Caco-2 (cell line): ENCODE measurements at regions not wholly inside any gene's neighbourhood (a gene's known extent, or its start where the extent isn't known, plus 50 kb on each side); places are given as distances from the start of the nearest gene placed in this dataset.

Source experiments
- BruUV-seq: library from RNA; stranded (reverse); fragments of 400-500 nt; replicated peaks from 2 replicates; lab custom pipeline; 2021; lab: Mats Ljungman, UMichigan
- CTCF ChIA-PET: fragments of 300-600 bp; sonication (Branson Sonifier 250); formaldehyde crosslinking; loops from one replicate; lab custom pipeline; 2022; ENCODE audit warnings: antibody characterized with exemption; lab: Charles Lee
- POLR2A ChIA-PET: fragments of 300-600 bp; sonication (Branson Sonifier 250); formaldehyde crosslinking; loops from one replicate; lab custom pipeline; 2022; ENCODE audit warnings: antibody characterized with exemption; lab: Charles Lee
- DNase-seq, 2 experiments: peaks; one replicate each; pipeline versions ENCODE4 v3.0.0 to v3.0.0-alpha.2; 2020 to 2022
- H3K27me3 ChIP-seq: replicated peaks from 2 replicates; pipeline ENCODE4 v1.6.0; 2011; ENCODE audit warnings: low read length; ENCODE audit not compliant: control insufficient read depth, insufficient read depth
- H3K36me3 ChIP-seq: 2 replicates; pipeline ENCODE4 v1.5.1; 2011; ENCODE audit warnings: low read length; ENCODE audit not compliant: control insufficient read depth, insufficient read depth
- H3K4me1 ChIP-seq: fragments of 250-450 bp; sonication (Bioruptor Pico); 2 replicates; pipeline ENCODE4 v1.5.1; 2020; ENCODE audit warnings: mild to moderate bottlenecking
- H3K4me3 ChIP-seq: 2 replicates; pipeline ENCODE4 v1.5.1; 2011; ENCODE audit warnings: low read depth, mild to moderate bottlenecking, control low read depth, low read length
- H3K9me3 ChIP-seq: fragments of 250-450 bp; sonication (Bioruptor Pico); 2 replicates; pipeline ENCODE4 v1.5.1; 2020; ENCODE audit warnings: mild to moderate bottlenecking, moderate library complexity
- H3K27ac Mint-ChIP-seq: one replicate; pipeline ENCODE4 v1.8.0; 2022; ENCODE audit warnings: mixed read lengths; ENCODE audit not compliant: unreplicated experiment
- H3K27me3 Mint-ChIP-seq: one replicate; pipeline ENCODE4 v1.8.0; 2022; ENCODE audit warnings: mixed read lengths; ENCODE audit not compliant: insufficient read depth, unreplicated experiment
- H3K36me3 Mint-ChIP-seq: one replicate; pipeline ENCODE4 v1.8.0; 2022; ENCODE audit warnings: mild to moderate bottlenecking, mixed read lengths; ENCODE audit not compliant: insufficient read depth, unreplicated experiment
- H3K4me1 Mint-ChIP-seq: one replicate; pipeline ENCODE4 v1.8.0; 2022; ENCODE audit warnings: low read depth, mixed read lengths; ENCODE audit not compliant: unreplicated experiment
- H3K4me3 Mint-ChIP-seq: one replicate; pipeline ENCODE4 v1.8.0; 2022; ENCODE audit warnings: mild to moderate bottlenecking, moderate library complexity, mixed read lengths; ENCODE audit not compliant: unreplicated experiment
- H3K9me3 Mint-ChIP-seq: one replicate; pipeline ENCODE4 v1.8.0; 2022; ENCODE audit warnings: mixed read lengths; ENCODE audit not compliant: unreplicated experiment
- intact Hi-C: fragments of 100-400 bp; cut with micrococcal nuclease; formaldehyde crosslinking; loops from one replicate; pipeline ENCODE4 v1.10.0; 2022; ENCODE audit not compliant: unreplicated experiment
- TF ChIP-seq, protein P1 (sequence below), 2 experiments: fragments of 200-600 bp in 1 of 2; IDR thresholded peaks; 1 replicate in 1 of 2; 2 replicates in 1 of 2; pipeline versions ENCODE4 v1.5.1 to v1.8.0; 2011 to 2022; ENCODE audit warnings: antibody characterized with exemption in 1 of 2, control low read depth in 1 of 2, inconsistent platforms in 1 of 2, low read depth in 1 of 2, low read length in 1 of 2, mild to moderate bottlenecking in 1 of 2, moderate library complexity in 1 of 2; ENCODE audit not compliant: insufficient read depth in 1 of 2, severe bottlenecking in 1 of 2, unreplicated experiment in 1 of 2

DNA sequence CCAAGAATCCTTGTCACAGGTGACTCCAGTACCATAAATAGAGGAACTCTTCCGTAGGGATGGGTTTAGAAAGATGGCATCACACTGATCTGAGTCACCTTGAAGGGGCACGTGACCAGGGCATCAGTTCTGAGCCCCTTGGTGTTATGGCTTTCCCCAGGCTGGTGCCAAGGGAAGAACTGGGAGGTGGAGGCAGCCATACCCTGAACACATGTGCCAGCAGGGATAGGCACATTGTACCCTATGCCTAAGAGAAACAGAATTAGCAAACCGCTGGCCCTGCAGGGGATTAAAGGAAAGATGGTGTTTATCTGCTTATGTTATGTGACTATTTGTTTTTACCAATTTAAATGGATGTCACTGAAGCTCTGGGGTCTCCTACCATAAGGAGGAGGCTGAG is 196.2 kb downstream of the RGS3 start:
- intact Hi-C loops = loop anchor here (10.0 kb wide), 1 partner anchor 135 kb away; no protein-coding TSS in a partner anchor
- DNase-seq = no peak
- Histone ChIP-seq H3K27me3 (no peaks in the 10 kb centered on the region), H3K4me3 (no peak overlapping the region), H3K36me3 (no peaks in the 10 kb centered on the region), H3K9me3 (no peaks in the 10 kb centered on the region), H3K4me1 (no peaks in the 10 kb centered on the region)
- no peak overlapping the region for H3K4me3 Mint-ChIP-seq
- H3K4me1 Mint-ChIP-seq = no peaks in the 10 kb centered on the region
- H3K27ac Mint-ChIP-seq = no peak overlapping the region
- H3K9me3 Mint-ChIP-seq = no peaks in the 10 kb centered on the region
- TF ChIP-seq, protein P1, sequence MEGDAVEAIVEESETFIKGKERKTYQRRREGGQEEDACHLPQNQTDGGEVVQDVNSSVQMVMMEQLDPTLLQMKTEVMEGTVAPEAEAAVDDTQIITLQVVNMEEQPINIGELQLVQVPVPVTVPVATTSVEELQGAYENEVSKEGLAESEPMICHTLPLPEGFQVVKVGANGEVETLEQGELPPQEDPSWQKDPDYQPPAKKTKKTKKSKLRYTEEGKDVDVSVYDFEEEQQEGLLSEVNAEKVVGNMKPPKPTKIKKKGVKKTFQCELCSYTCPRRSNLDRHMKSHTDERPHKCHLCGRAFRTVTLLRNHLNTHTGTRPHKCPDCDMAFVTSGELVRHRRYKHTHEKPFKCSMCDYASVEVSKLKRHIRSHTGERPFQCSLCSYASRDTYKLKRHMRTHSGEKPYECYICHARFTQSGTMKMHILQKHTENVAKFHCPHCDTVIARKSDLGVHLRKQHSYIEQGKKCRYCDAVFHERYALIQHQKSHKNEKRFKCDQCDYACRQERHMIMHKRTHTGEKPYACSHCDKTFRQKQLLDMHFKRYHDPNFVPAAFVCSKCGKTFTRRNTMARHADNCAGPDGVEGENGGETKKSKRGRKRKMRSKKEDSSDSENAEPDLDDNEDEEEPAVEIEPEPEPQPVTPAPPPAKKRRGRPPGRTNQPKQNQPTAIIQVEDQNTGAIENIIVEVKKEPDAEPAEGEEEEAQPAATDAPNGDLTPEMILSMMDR (IDR thresholded peaks at IDR 0.05; ENCODE audit: insufficient read depth in 1 of 2, low read depth in 1 of 2, low read length in 1 of 2, severe bottlenecking in 1 of 2, unreplicated experiment in 1 of 2) = no peak
- H3K36me3 Mint-ChIP-seq = peaks cover 5% of the 10 kb centered on the region
- ChIA-PET POLR2A (no interaction called here), CTCF (interaction anchor here (0.6 kb wide), 1 partner anchor 278 kb away, joined by 3 read pairs; no protein-coding TSS in a partner anchor)
- no TSS peak for BruUV-seq
- peaks cover 7% of the 10 kb centered on the region for H3K27me3 Mint-ChIP-seq

GRCh38 chr9:113660196-113660595 is 196.7 kb downstream of the RGS3 start:
- Mint-ChIP-seq H3K27me3 (peaks cover 7% of the 10 kb centered on the region), H3K4me1 (no peaks in the 10 kb centered on the region), H3K4me3 (no peak overlapping the region), H3K9me3 (no peaks in the 10 kb centered on the region), H3K27ac (no peak overlapping the region), H3K36me3 (peaks cover 5% of the 10 kb centered on the region)
- no peak for DNase-seq
- no peak overlapping the region for H3K4me3 ChIP-seq
- ChIA-PET POLR2A (no interaction called here), CTCF (no interaction called here)
- intact Hi-C loops = no loop called here
- H3K27me3 ChIP-seq = no peaks in the 10 kb centered on the region
- BruUV-seq = no TSS peak
- TF ChIP-seq, protein P1 (IDR thresholded peaks at IDR 0.05; ENCODE audit: insufficient read depth in 1 of 2, low read depth in 1 of 2, low read length in 1 of 2, severe bottlenecking in 1 of 2, unreplicated experiment in 1 of 2) = no peak
- H3K4me1 ChIP-seq = no peaks in the 10 kb centered on the region
- H3K9me3 ChIP-seq = no peaks in the 10 kb centered on the region
- H3K36me3 ChIP-seq = no peaks in the 10 kb centered on the region

- Histone ChIP-seq H3K27me3 (no peaks in the 10 kb centered on the region), H3K36me3 (no peaks in the 10 kb centered on the region), H3K4me1 (no peaks in the 10 kb centered on the region), H3K4me3 (no peak overlapping the region), H3K9me3 (no peaks in the 10 kb centered on the region)
- Mint-ChIP-seq H3K4me3 (no peak overlapping the region), H3K27ac (no peak overlapping the region), H3K4me1 (no peaks in the 10 kb centered on the region), H3K9me3 (no peaks in the 10 kb centered on the region), H3K36me3 (peaks cover 5% of the 10 kb centered on the region), H3K27me3 (peaks cover 7% of the 10 kb centered on the region)
- DNase-seq = no peak
- intact Hi-C loops = no loop called here
- TF ChIP-seq, protein P1 (IDR thresholded peaks at IDR 0.05; ENCODE audit: insufficient read depth in 1 of 2, low read depth in 1 of 2, low read length in 1 of 2, severe bottlenecking in 1 of 2, unreplicated experiment in 1 of 2) = no peak
- ChIA-PET POLR2A (no interaction called here), CTCF (no interaction called here)
- no TSS peak for BruUV-seq
Observed at GRCh38 chr9:113661074-113661473, 197.5 kb downstream of the RGS3 start.
